ENCODE measurements at regions not wholly inside any gene's neighbourhood (a gene's known extent, or its start where the extent isn't known, plus 50 kb on each side); places are given as distances from the start of the nearest gene placed in this dataset.

DNA sequence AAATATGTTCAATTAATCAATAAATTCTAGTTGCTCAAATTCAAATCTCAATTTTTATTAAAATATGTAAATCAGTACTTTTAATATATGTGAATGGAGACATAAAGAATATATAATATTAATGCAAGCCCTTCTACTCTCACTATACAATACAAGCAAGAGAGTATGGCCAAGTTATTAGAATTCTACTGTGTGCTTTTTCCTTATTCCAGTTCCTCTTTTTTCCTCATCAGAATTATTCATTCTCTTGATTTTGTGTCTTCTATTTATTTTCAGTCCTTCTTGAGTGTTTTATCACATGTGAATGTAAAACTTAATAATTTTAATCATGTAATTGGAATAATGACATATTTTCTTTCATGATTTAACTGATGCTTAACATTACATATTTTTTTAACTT, 276.8 kb downstream of the PCDH20 start:
- TF ChIP-seq BHLHE40 (IDR thresholded peaks at IDR 0.05; ENCODE audit: borderline replicate concordance), result no peak
- TF ChIP-seq SP1 (IDR thresholded peaks at IDR 0.05), result no peak
- TF ChIP-seq, protein P1, sequence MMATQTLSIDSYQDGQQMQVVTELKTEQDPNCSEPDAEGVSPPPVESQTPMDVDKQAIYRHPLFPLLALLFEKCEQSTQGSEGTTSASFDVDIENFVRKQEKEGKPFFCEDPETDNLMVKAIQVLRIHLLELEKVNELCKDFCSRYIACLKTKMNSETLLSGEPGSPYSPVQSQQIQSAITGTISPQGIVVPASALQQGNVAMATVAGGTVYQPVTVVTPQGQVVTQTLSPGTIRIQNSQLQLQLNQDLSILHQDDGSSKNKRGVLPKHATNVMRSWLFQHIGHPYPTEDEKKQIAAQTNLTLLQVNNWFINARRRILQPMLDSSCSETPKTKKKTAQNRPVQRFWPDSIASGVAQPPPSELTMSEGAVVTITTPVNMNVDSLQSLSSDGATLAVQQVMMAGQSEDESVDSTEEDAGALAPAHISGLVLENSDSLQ (IDR thresholded peaks at IDR 0.05), result no peak
- no peak for TF ChIP-seq HDGF (IDR thresholded peaks at IDR 0.05; ENCODE audit: borderline replicate concordance)
- TF ChIP-seq L3MBTL2 (conservative IDR thresholded peaks at IDR 0.05), result no peak
- TF ChIP-seq FOXM1 (IDR thresholded peaks at IDR 0.05; ENCODE audit: borderline replicate concordance), result no peak
- TF ChIP-seq TARDBP (IDR thresholded peaks at IDR 0.05), result no peak
- no peak for TF ChIP-seq ARNT (IDR thresholded peaks at IDR 0.05)
- TF ChIP-seq FOXK2 (IDR thresholded peaks at IDR 0.05), result no peak
- TF ChIP-seq ZNF384 (IDR thresholded peaks at IDR 0.05), result no peak
- no peak for TF ChIP-seq ELF4 (IDR thresholded peaks at IDR 0.05)
- no peak for TF ChIP-seq NFRKB (IDR thresholded peaks at IDR 0.05)
